Mesothelial cell of epicardium (in vitro differentiated cells): ENCODE measurements at regions not wholly inside any gene's neighbourhood (a gene's known extent, or its start where the extent isn't known, plus 50 kb on each side); places are given as distances from the start of the nearest gene placed in this dataset.

Source experiments
- DNase-seq, 2 experiments: peaks; one replicate each; pipeline ENCODE4 v3.0.0; 2021; ENCODE audit warnings: low spot score in 2 of 2; ENCODE audit not compliant: unreplicated experiment in 2 of 2
- H3K27ac Mint-ChIP-seq: 2 replicates; pipeline ENCODE4 v1.8.0; 2021; ENCODE audit warnings: mixed read lengths
- H3K27me3 Mint-ChIP-seq: 2 replicates; pipeline ENCODE4 v1.8.0; 2021; ENCODE audit warnings: low read depth, mixed read lengths
- H3K36me3 Mint-ChIP-seq: 2 replicates; pipeline ENCODE4 v1.8.0; 2021; ENCODE audit warnings: mixed read lengths
- H3K4me1 Mint-ChIP-seq: 2 replicates; pipeline ENCODE4 v1.8.0; 2021; ENCODE audit warnings: mixed read lengths
- H3K4me3 Mint-ChIP-seq: 2 replicates; pipeline ENCODE4 v1.8.0; 2021; ENCODE audit warnings: mild to moderate bottlenecking, moderate library complexity, mixed read lengths
- H3K9me3 Mint-ChIP-seq: 2 replicates; pipeline ENCODE4 v1.8.0; 2021; ENCODE audit warnings: mixed read lengths
- TF ChIP-seq, protein P1 (sequence below): fragments of 200-600 bp; sonication (generic); IDR thresholded peaks from one replicate; pipeline ENCODE4 v1.5.0; 2021; ENCODE audit warnings: antibody characterized with exemption; ENCODE audit not compliant: unreplicated experiment

GRCh38 chr10:9501944-9502343 is 1447.5 kb downstream of the GATA3 start:
- no peaks in the 10 kb centered on the region for H3K36me3 Mint-ChIP-seq
- no peaks in the 10 kb centered on the region for H3K9me3 Mint-ChIP-seq
- no peak overlapping the region for H3K27ac Mint-ChIP-seq
- no peak for DNase-seq
- H3K4me1 Mint-ChIP-seq = no peaks in the 10 kb centered on the region
- H3K4me3 Mint-ChIP-seq = no peak overlapping the region
- TF ChIP-seq, protein P1, sequence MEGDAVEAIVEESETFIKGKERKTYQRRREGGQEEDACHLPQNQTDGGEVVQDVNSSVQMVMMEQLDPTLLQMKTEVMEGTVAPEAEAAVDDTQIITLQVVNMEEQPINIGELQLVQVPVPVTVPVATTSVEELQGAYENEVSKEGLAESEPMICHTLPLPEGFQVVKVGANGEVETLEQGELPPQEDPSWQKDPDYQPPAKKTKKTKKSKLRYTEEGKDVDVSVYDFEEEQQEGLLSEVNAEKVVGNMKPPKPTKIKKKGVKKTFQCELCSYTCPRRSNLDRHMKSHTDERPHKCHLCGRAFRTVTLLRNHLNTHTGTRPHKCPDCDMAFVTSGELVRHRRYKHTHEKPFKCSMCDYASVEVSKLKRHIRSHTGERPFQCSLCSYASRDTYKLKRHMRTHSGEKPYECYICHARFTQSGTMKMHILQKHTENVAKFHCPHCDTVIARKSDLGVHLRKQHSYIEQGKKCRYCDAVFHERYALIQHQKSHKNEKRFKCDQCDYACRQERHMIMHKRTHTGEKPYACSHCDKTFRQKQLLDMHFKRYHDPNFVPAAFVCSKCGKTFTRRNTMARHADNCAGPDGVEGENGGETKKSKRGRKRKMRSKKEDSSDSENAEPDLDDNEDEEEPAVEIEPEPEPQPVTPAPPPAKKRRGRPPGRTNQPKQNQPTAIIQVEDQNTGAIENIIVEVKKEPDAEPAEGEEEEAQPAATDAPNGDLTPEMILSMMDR = no peak
- H3K27me3 Mint-ChIP-seq = peaks cover 6% of the 10 kb centered on the region

DNA sequence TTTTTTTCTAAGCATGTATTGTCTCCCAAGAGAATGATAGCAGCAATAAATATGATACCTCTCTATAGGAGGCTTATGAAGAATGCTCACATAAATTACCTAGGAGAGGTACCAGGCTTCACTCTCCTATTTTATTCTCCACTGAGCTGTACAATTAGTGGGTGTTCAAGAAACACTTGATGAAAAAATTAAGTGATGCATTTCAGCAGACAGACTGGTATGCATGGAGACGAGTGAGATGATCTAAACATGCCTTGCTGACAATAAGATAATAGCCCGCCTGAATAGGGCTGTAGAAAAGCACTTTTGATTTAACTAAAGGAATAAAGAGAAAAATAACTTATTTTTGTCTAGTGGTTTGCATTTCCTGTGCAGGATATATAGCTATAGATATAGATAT is 1449.7 kb downstream of the GATA3 start:
- Mint-ChIP-seq H3K4me1 (no peaks in the 10 kb centered on the region), H3K27me3 (peaks cover 3% of the 10 kb centered on the region), H3K36me3 (no peaks in the 10 kb centered on the region), H3K9me3 (no peaks in the 10 kb centered on the region), H3K27ac (no peak overlapping the region), H3K4me3 (no peak overlapping the region)
- TF ChIP-seq, protein P1 = no peak
- no peak for DNase-seq

DNA sequence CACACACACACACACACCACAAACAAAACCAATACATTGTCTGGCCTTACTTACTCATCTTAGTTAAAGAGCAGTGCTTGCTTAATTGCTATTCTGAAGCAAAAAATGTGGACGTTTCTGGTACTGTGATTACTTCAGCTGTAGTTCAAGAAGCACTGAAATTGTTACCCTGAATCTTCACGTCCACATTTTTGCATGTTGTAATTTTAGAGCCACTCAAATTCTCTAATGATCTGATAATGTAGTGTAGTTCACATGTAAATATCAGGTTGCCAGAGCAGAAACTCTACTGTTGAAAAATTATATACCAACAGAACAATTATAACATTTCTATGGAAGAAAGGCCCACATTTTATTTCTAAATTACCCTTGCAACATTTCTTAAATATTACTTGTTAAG is 1451.1 kb downstream of the GATA3 start:
- Mint-ChIP-seq H3K27ac (no peak overlapping the region), H3K36me3 (no peaks in the 10 kb centered on the region)

DNA sequence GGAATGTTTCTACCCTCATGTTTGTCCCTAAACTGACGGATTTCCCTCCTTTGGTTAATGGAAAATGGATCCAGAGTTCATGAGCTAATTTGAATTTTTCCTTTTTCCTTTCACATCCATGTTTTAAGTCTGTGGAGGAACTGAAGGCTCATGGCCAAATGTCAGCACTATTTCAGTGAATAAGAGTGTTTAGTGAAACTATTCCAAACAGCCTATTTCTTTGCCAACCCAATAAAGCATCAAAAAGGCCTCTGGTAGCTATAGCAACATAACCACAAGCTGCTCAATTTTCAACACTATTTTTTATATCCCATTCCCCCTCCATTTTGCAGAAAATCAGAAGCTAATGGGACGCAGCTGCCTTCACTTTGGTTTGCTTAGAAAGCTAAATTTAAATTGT is 1454.1 kb downstream of the GATA3 start:
- TF ChIP-seq, protein P1 = no peak
- H3K27ac Mint-ChIP-seq = no peak overlapping the region
- H3K4me3 Mint-ChIP-seq = no peak overlapping the region
- no peak for DNase-seq
- H3K9me3 Mint-ChIP-seq = no peaks in the 10 kb centered on the region
- no peaks in the 10 kb centered on the region for H3K27me3 Mint-ChIP-seq
- H3K4me1 Mint-ChIP-seq = no peaks in the 10 kb centered on the region
- H3K36me3 Mint-ChIP-seq = no peaks in the 10 kb centered on the region

More for the DNA sequence above, 1451.1 kb downstream of the GATA3 start:
- TF ChIP-seq, protein P1 = no peak
- H3K27me3 Mint-ChIP-seq = peaks cover 2% of the 10 kb centered on the region
- no peak for DNase-seq
- H3K9me3 Mint-ChIP-seq = no peaks in the 10 kb centered on the region
- no peaks in the 10 kb centered on the region for H3K4me1 Mint-ChIP-seq
- no peak overlapping the region for H3K4me3 Mint-ChIP-seq

GRCh38 chr10:9510626-9511025 is 1456.1 kb downstream of the GATA3 start:
- Mint-ChIP-seq H3K9me3 (no peaks in the 10 kb centered on the region), H3K36me3 (no peaks in the 10 kb centered on the region), H3K4me1 (no peaks in the 10 kb centered on the region), H3K27me3 (no peaks in the 10 kb centered on the region), H3K27ac (no peak overlapping the region), H3K4me3 (no peak overlapping the region)
- no peak for DNase-seq
- TF ChIP-seq, protein P1 = no peak

- Mint-ChIP-seq H3K9me3 (peaks cover 7% of the 10 kb centered on the region), H3K27me3 (no peaks in the 10 kb centered on the region), H3K27ac (no peak overlapping the region), H3K36me3 (no peaks in the 10 kb centered on the region), H3K4me1 (no peaks in the 10 kb centered on the region), H3K4me3 (no peak overlapping the region)
- TF ChIP-seq, protein P1 = no peak
- DNase-seq = no peak
Measured at GRCh38 chr10:9515922-9516321, 1461.4 kb downstream of the GATA3 start.
